Ovary (tissue), 3 donors: ENCODE measurements at regions not wholly inside any gene's neighbourhood (a gene's known extent, or its start where the extent isn't known, plus 50 kb on each side); places are given as distances from the start of the nearest gene placed in this dataset.
"Not testable (repeated sequence)": the region's sequence is repeated elsewhere in the genome, so short reads cannot be mapped to it uniquely, and the experiment has no call there.

Experiments used
- CTCF ChIP-seq, 3 donors: fragments of 450-650 bp in 2 of 3; fragments of 200-600 bp in 1 of 3; IDR thresholded peaks; one replicate each; pipeline versions ENCODE4 v1.5.1 to v1.8.0; 2016 to 2022; ENCODE audit warnings: antibody characterized with exemption in 3 of 3, mild to moderate bottlenecking in 1 of 3
- EP300 ChIP-seq: sonication (generic); formaldehyde crosslinking; IDR thresholded peaks from one replicate; pipeline ENCODE4 v1.6.1; 2017; ENCODE audit warnings: antibody characterized with exemption
- POLR2A ChIP-seq: fragments of 450-650 bp; IDR thresholded peaks from one replicate; pipeline ENCODE4 v1.6.1; 2017; ENCODE audit warnings: antibody characterized with exemption, mild to moderate bottlenecking, moderate library complexity
- donor health status: DM: no; HTN: no; CAD: no.

GRCh38 chr15:66998234-66998633, 67.2 kb upstream of the SMAD3 start:
- TF ChIP-seq CTCF (IDR thresholded peaks at IDR 0.05); POLR2A; EP300: not testable (repeated sequence)
